ENCODE measurements at regions not wholly inside any gene's neighbourhood (a gene's known extent, or its start where the extent isn't known, plus 50 kb on each side); places are given as distances from the start of the nearest gene placed in this dataset.

DNA sequence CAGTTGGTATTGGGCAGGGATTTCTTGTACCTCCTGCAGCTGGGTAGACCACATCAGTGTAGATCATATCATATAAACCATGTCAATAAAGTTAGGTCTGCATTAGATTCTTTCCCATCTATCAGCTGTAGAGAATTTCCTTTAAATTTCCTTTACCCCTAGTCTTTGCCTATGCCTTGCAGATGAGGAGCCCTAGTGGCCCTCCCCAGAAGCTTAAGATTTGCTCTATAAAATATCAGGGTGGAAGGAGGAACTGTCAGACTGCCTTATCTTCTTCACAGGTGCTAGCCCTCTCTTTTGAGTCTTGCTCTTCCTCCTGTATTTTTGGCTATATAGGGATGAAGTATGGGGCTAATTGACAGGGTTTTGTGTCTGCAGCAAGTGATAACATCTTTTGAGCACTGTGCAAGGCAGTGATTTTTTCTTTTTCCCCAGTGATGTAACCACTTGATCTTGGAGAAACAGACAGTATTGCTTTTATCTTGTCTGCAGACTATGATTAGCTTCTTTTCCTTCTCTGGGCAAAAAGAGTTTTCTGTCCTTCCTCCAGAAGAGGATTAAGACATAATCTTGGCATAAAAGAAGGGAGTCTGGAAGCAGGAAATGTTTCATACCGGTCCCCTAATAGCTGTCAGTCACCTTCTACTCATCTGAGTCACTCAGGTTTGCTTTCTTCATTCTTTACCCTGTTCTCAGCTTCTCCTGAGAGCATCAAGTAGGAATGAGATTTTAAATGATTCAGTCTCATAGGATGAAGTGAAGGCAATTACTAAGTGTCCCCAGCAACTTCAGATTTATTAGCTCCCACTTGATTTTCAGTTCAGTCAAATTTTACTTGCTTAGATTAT, 286.4 kb downstream of the CDH19 start:
- FAIRE-seq: peak; percentile 7
- WGBS, 2 experiments (ENCODE audit: extremely low coverage in 1 of 2, insufficient coverage in 1 of 2, insufficient read length in 1 of 2, insufficient replicate concordance in 2 of 2, low coverage in 1 of 2, low lambda C conversion rate in 2 of 2, missing lambda C conversion rate in 1 of 2): 94% methylated on average over 1 of the region's 1 CpG; no CpG with 5 or more reads in 1 of the 2 experiments
- no peak overlapping the region for H3K9ac ChIP-seq (replicated peaks in 1 of 4; ENCODE audit: extremely low read depth in 1 of 4, low read depth in 3 of 4, low read length in 3 of 4)
- TF ChIP-seq, protein P1, sequence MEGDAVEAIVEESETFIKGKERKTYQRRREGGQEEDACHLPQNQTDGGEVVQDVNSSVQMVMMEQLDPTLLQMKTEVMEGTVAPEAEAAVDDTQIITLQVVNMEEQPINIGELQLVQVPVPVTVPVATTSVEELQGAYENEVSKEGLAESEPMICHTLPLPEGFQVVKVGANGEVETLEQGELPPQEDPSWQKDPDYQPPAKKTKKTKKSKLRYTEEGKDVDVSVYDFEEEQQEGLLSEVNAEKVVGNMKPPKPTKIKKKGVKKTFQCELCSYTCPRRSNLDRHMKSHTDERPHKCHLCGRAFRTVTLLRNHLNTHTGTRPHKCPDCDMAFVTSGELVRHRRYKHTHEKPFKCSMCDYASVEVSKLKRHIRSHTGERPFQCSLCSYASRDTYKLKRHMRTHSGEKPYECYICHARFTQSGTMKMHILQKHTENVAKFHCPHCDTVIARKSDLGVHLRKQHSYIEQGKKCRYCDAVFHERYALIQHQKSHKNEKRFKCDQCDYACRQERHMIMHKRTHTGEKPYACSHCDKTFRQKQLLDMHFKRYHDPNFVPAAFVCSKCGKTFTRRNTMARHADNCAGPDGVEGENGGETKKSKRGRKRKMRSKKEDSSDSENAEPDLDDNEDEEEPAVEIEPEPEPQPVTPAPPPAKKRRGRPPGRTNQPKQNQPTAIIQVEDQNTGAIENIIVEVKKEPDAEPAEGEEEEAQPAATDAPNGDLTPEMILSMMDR (IDR thresholded peaks at IDR 0.05; ENCODE audit: control extremely low read depth in 1 of 3, insufficient read depth in 1 of 3, low read depth in 1 of 3, low read length in 3 of 3): no peak
- no peak for TF ChIP-seq TCF12 (IDR thresholded peaks at IDR 0.05; ENCODE audit: low read depth, low read length)
- TF ChIP-seq HDAC2 (IDR thresholded peaks at IDR 0.05; ENCODE audit: borderline replicate concordance in 1 of 2, low read depth in 2 of 2, low read length in 2 of 2): no peak
- no peak for TF ChIP-seq EZH2 (IDR thresholded peaks at IDR 0.05; ENCODE audit: low read depth, low read length, severe bottlenecking)
- no peak for TF ChIP-seq CHD1 (IDR thresholded peaks at IDR 0.05; ENCODE audit: low read depth, low read length)
- TF ChIP-seq SUZ12 (IDR thresholded peaks at IDR 0.05; ENCODE audit: low read length): no peak
- no peak for TF ChIP-seq FOSL1 (IDR thresholded peaks at IDR 0.05; ENCODE audit: insufficient read depth, low read depth, low read length)
- TF ChIP-seq RBBP5 (IDR thresholded peaks at IDR 0.05; ENCODE audit: borderline replicate concordance, low read depth, low read length): no peak
- TF ChIP-seq SP4 (IDR thresholded peaks at IDR 0.05; ENCODE audit: low read length): no peak

More for the DNA sequence above, 286.4 kb downstream of the CDH19 start:
- ChIA-PET POLR2A (ENCODE audit: partially characterized antibody) (no interaction called here), CTCF (ENCODE audit: partially characterized antibody) (interaction anchor here (0.8 kb wide), 1 partner anchor 11 kb away, joined by 4 read pairs; no protein-coding TSS in a partner anchor)
- no peak overlapping the region for H3K14ac ChIP-seq (ENCODE audit: insufficient read length)
- no peak overlapping the region for H3K4me2 ChIP-seq (ENCODE audit: insufficient read depth in 1 of 2, low read depth in 2 of 2, low read length in 2 of 2)
- no peak overlapping the region; the same call in 1 of the 2 replicates for H3K27ac ChIP-seq (ENCODE audit: low read depth, low read length)
- no peak overlapping the region for H3K18ac ChIP-seq (ENCODE audit: extremely low read depth, low read length)
- peak overlapping the region; percentile 11; the same call in 1 of the 2 replicates for H2BK12ac ChIP-seq (ENCODE audit: low read depth, low read length)
- H3K4me1 ChIP-seq (replicated peaks in 1 of 4; ENCODE audit: control insufficient read depth in 3 of 4, insufficient read depth in 4 of 4, low read length in 3 of 4): peaks cover 0 to 7% (median 3%) of the 10 kb centered on the region in 4 experiments; a peak in 3 of 7 replicates
- no peak overlapping the region for H2AFZ ChIP-seq (ENCODE audit: low read length)
- no peak overlapping the region for H2BK120ac ChIP-seq (replicated peaks; ENCODE audit: low read depth, low read length)
- H3K56ac ChIP-seq (replicated peaks; ENCODE audit: insufficient read length, low read depth, low read length): no peak overlapping the region
- no peaks in the 10 kb centered on the region for H3K27me3 ChIP-seq (replicated peaks in 1 of 4; ENCODE audit: control insufficient read depth in 3 of 4, extremely low read depth in 1 of 4, insufficient read depth in 3 of 4, low read length in 3 of 4)
- H2BK15ac ChIP-seq (ENCODE audit: low read length): no peak overlapping the region
- H2BK20ac ChIP-seq (ENCODE audit: low read length): no peak overlapping the region
- H3K79me1 ChIP-seq (ENCODE audit: low read depth, low read length): no peaks in the 10 kb centered on the region
- H3K23me2 ChIP-seq (ENCODE audit: low read depth, low read length): no peaks in the 10 kb centered on the region
- H3K36me3 ChIP-seq (ENCODE audit: control insufficient read depth in 2 of 4, insufficient read depth in 4 of 4, low read length in 3 of 4): no peaks in the 10 kb centered on the region
- H4K91ac ChIP-seq (replicated peaks; ENCODE audit: insufficient read length, low read length): no peak overlapping the region
- no peaks in the 10 kb centered on the region for H4K20me1 ChIP-seq (replicated peaks in 1 of 2; ENCODE audit: control insufficient read depth in 1 of 2, insufficient read depth in 2 of 2, low read length in 2 of 2)
- no peak for DNase-seq (ENCODE audit: low read depth in 1 of 2, low spot score in 2 of 2)
- H4K8ac ChIP-seq (ENCODE audit: extremely low read depth, insufficient read depth, low read length): no peak overlapping the region
- no peak overlapping the region for H4K5ac ChIP-seq (ENCODE audit: insufficient read length, low read depth, low read length)
- H3K79me2 ChIP-seq (ENCODE audit: control insufficient read depth in 1 of 2, insufficient read depth in 2 of 2, low read length in 2 of 2): no peaks in the 10 kb centered on the region
- H3K23ac ChIP-seq (ENCODE audit: insufficient read length): no peak overlapping the region
- H3K4me3 ChIP-seq (ENCODE audit: extremely low read depth in 1 of 4, insufficient read depth in 2 of 4, low read depth in 3 of 4, low read length in 4 of 4): no peak overlapping the region
- no peaks in the 10 kb centered on the region for H3K9me3 ChIP-seq (ENCODE audit: insufficient read depth in 2 of 2, low read depth in 1 of 2, low read length in 1 of 2)
- no peak overlapping the region for H2AK5ac ChIP-seq (ENCODE audit: low read depth, low read length)
- H2BK5ac ChIP-seq (ENCODE audit: low read depth, low read length): 0 out of 2 replicates have a peak overlapping the region, but pooled peaks have one; percentile 5
- H3K4ac ChIP-seq (replicated peaks; ENCODE audit: insufficient read length, low read depth, low read length): no peak overlapping the region
